Gastrocnemius medialis (tissue), 4 donors: ENCODE measurements at regions not wholly inside any gene's neighbourhood (a gene's known extent, or its start where the extent isn't known, plus 50 kb on each side); places are given as distances from the start of the nearest gene placed in this dataset.

Experiments used
- ATAC-seq, 2 donors: fragments of 150-250 bp; one replicate each; pipeline ENCODE4 v1.9.1; 2016
- DNase-seq, 2 donors: peaks; one replicate each; pipeline ENCODE4 v3.0.0-alpha.2; 2019
- H3K27ac ChIP-seq, 4 donors: fragments of 200-600 bp; sonication (generic); 1 replicate in 1 of 4; 2 replicates in 3 of 4; pipeline ENCODE4 v1.5.1; 2016 to 2018; ENCODE audit warnings: mild to moderate bottlenecking in 2 of 4, moderate library complexity in 1 of 4
- H3K27me3 ChIP-seq, 3 donors: fragments of 200-600 bp; sonication (generic) in 2 of 3; 1 replicate in 1 of 3; 2 replicates in 2 of 3; pipeline versions ENCODE4 v1.5.1 to v1.6.0; 2016 to 2019; ENCODE audit warnings: mild to moderate bottlenecking in 1 of 3, moderate library complexity in 1 of 3
- H3K36me3 ChIP-seq, 2 donors: fragments of 200-600 bp; sonication (generic) in 1 of 2; one replicate each; pipeline ENCODE4 v1.5.1; 2017 to 2018
- H3K4me1 ChIP-seq, 2 donors: fragments of 200-600 bp; sonication (generic) in 1 of 2; one replicate each; pipeline ENCODE4 v1.5.1; 2016 to 2017; ENCODE audit warnings: mild to moderate bottlenecking in 2 of 2
- H3K4me3 ChIP-seq, 4 donors: fragments of 200-600 bp; sonication (generic) in 3 of 4; 1 replicate in 1 of 4; 2 replicates in 3 of 4; pipeline ENCODE4 v1.5.1; 2016 to 2019; ENCODE audit warnings: mild to moderate bottlenecking in 2 of 4
- H3K9me3 ChIP-seq, 3 donors: fragments of 200-600 bp; sonication (generic) in 2 of 3; 1 replicate in 1 of 3; 2 replicates in 2 of 3; pipeline ENCODE4 v1.5.1; 2016 to 2019
- CTCF ChIP-seq, 5 experiments: fragments of 450-650 bp in 3 of 5; fragments of 200-600 bp in 2 of 5; sonication (generic) in 2 of 5; IDR thresholded peaks in 4 of 5; conservative IDR thresholded peaks in 1 of 5; 1 replicate in 4 of 5; 2 replicates in 1 of 5; pipeline ENCODE4 v1.5.1; 2016 to 2019; ENCODE audit warnings: antibody characterized with exemption in 5 of 5, mild to moderate bottlenecking in 3 of 5, moderate library complexity in 3 of 5
- POLR2A ChIP-seq, 2 donors: fragments of 450-650 bp; IDR thresholded peaks; one replicate each; pipeline ENCODE4 v1.6.1; 2017; ENCODE audit warnings: antibody characterized with exemption in 2 of 2, mild to moderate bottlenecking in 2 of 2, moderate library complexity in 2 of 2
- in situ Hi-C, 4 donors: fragments of 200-750 bp; cut with MboI; loops; one replicate each; pipeline versions ENCODE4 v1.15.0 to v1.8.0; 2017; ENCODE audit warnings: low sequenced_read_pairs in 4 of 4
- intact Hi-C: fragments of 100-400 bp; cut with DNase I; formaldehyde crosslinking; loops from one replicate; pipeline ENCODE4 v1.15.1; 2023; ENCODE audit warnings: low total_unique reads

- DNase-seq (no peak), ATAC-seq (no peak)
- Histone ChIP-seq H3K27me3 (no peaks in the 10 kb centered on the region), H3K27ac (no peak overlapping the region), H3K4me3 (no peak overlapping the region), H3K4me1 (no peaks in the 10 kb centered on the region), H3K9me3 (no peaks in the 10 kb centered on the region), H3K36me3 (no peaks in the 10 kb centered on the region)
- in situ Hi-C loops (no loop called here), intact Hi-C loops (no loop called here)
- TF ChIP-seq POLR2A (IDR thresholded peaks at IDR 0.05) (no peak), CTCF (IDR thresholded peaks at IDR 0.05 in 4 of 5, conservative IDR thresholded peaks at IDR 0.05 in 1 of 5) (no peak)
Observed at GRCh38 chr13:72122661-72123255, 255.8 kb upstream of the DACH1 start.

GRCh38 chr13:72121466-72121865 lies 254.5 kb upstream of the DACH1 start:
- no peaks in the 10 kb centered on the region for H3K4me1 ChIP-seq
- no peaks in the 10 kb centered on the region for H3K27me3 ChIP-seq
- ATAC-seq (no peak), DNase-seq (no peak)
- in situ Hi-C loops (no loop called here), intact Hi-C loops (no loop called here)
- H3K4me3 ChIP-seq: no peak overlapping the region
- TF ChIP-seq CTCF (IDR thresholded peaks at IDR 0.05 in 4 of 5, conservative IDR thresholded peaks at IDR 0.05 in 1 of 5) (no peak), POLR2A (IDR thresholded peaks at IDR 0.05) (no peak)
- H3K36me3 ChIP-seq: no peaks in the 10 kb centered on the region
- H3K27ac ChIP-seq: no peak overlapping the region
- H3K9me3 ChIP-seq: no peaks in the 10 kb centered on the region

GRCh38 chr13:72120632-72121031 lies 253.6 kb upstream of the DACH1 start:
- H3K36me3 ChIP-seq: no peaks in the 10 kb centered on the region

GRCh38 chr13:72113931-72114330 lies 246.9 kb upstream of the DACH1 start:
- no peak overlapping the region for H3K27ac ChIP-seq
- H3K4me3 ChIP-seq: no peak overlapping the region
- no peaks in the 10 kb centered on the region for H3K4me1 ChIP-seq
- no peaks in the 10 kb centered on the region for H3K36me3 ChIP-seq
- in situ Hi-C loops (no loop called here), intact Hi-C loops (no loop called here)
- DNase-seq (no peak), ATAC-seq (no peak)
- no peaks in the 10 kb centered on the region for H3K27me3 ChIP-seq
- H3K9me3 ChIP-seq: no peaks in the 10 kb centered on the region
- TF ChIP-seq CTCF (IDR thresholded peaks at IDR 0.05 in 4 of 5, conservative IDR thresholded peaks at IDR 0.05 in 1 of 5) (no peak), POLR2A (IDR thresholded peaks at IDR 0.05) (no peak)

More at GRCh38 chr13:72120632-72121031, 253.6 kb upstream of the DACH1 start:
- no peaks in the 10 kb centered on the region for H3K9me3 ChIP-seq
- intact Hi-C loops (no loop called here), in situ Hi-C loops (no loop called here)
- no peak for DNase-seq
- H3K27ac ChIP-seq: no peak overlapping the region
- ATAC-seq: no peak
- TF ChIP-seq CTCF (IDR thresholded peaks at IDR 0.05 in 4 of 5, conservative IDR thresholded peaks at IDR 0.05 in 1 of 5) (no peak), POLR2A (IDR thresholded peaks at IDR 0.05) (no peak)
- H3K4me3 ChIP-seq: no peak overlapping the region
- no peaks in the 10 kb centered on the region for H3K27me3 ChIP-seq
- H3K4me1 ChIP-seq: no peaks in the 10 kb centered on the region

GRCh38 chr13:72113076-72113475 lies 246.1 kb upstream of the DACH1 start:
- Histone ChIP-seq H3K4me3 (no peak overlapping the region), H3K36me3 (no peaks in the 10 kb centered on the region), H3K27me3 (no peaks in the 10 kb centered on the region), H3K27ac (no peak overlapping the region), H3K9me3 (no peaks in the 10 kb centered on the region), H3K4me1 (no peaks in the 10 kb centered on the region)
- in situ Hi-C loops (no loop called here), intact Hi-C loops (no loop called here)
- ATAC-seq: no peak
- DNase-seq: no peak
- TF ChIP-seq POLR2A (IDR thresholded peaks at IDR 0.05) (no peak), CTCF (IDR thresholded peaks at IDR 0.05 in 4 of 5, conservative IDR thresholded peaks at IDR 0.05 in 1 of 5) (no peak)
